Cortex of kidney (tissue), 1 donor: ENCODE measurements at regions not wholly inside any gene's neighbourhood (a gene's known extent, or its start where the extent isn't known, plus 50 kb on each side); places are given as distances from the start of the nearest gene placed in this dataset.
"Not testable (repeated sequence)": the region's sequence is repeated elsewhere in the genome, so short reads cannot be mapped to it uniquely, and the experiment has no call there.

Experiments used
- DNase-seq: peaks from one replicate; lab custom pipeline; 2025; lab: John Stamatoyannopoulos, UW

DNA sequence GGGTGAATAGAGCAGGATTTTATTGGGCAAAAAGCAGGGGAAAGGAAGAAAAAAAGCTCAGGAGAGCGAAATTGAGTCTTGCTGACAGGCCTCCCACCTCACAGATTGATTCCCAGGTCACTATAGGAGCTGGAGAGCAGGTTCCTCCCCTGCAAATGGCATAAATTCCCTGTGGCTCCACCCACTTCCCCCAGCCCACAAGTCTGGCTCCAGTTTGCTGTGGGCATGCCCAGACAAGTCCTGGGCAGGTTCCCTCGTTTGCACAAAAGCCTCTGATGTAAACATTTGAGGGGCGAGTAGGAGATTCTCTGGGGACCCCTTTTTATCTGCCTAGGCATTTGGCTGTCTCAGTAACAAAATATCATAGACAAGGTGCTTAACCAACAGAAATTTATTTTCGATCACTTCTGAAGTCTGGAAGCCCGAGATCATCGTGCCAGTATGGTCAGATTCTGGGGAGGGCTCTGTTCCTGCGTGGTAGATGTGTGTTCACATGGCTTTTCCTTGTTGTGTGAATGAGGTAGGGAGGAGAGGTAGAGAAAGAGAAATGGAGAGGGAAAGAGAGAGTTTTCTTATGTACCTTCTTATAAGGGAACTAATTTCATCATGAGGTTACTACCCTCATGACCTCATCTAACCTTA, 614.5 kb downstream of the MAT2B start:
- DNase-seq: no peak

- no peak for DNase-seq
Measured at GRCh38 chr5:164127527-164127926, 622.1 kb downstream of the MAT2B start.

- DNase-seq: no peak
Measured at GRCh38 chr5:164132358-164132757, 626.9 kb downstream of the MAT2B start.

GRCh38 chr5:164137095-164137494, 631.7 kb downstream of the MAT2B start:
- DNase-seq: no peak

DNA sequence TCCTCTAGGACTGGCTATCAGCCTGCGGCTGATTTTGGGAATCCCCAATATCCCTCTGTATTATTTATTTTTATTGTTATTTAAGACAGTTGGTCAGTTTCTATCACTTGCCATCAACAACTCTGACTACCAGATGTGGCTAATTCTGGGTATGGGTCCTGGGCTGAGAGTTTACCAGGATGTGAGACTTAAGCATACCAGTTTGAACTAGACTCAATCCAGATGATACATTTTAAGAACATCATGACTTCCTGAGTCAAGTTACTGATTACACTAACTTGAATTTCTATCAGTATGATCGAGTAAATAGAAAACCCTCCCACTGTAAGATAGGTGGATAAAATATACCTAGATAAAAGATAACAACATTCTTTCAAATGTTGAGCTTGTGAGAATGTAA, 634.0 kb downstream of the MAT2B start:
- no peak for DNase-seq

DNA sequence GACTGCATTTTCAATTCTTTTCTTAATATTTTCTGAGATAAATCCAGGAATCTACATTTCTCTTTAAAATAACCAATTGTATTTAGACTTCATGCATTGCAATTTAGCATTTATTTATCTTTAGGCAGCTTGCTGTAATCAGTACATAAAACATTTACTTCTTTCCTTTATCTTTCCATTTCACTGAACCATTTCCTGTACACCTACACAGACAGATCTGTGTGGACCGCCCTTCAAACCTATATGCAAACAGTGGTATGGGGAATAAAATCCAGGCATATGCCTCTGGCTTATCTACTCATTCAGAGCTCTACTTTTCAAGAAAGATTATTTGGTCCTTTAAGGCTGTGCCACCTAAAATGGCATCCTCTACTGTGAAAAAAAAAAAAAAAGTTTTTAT, 640.0 kb downstream of the MAT2B start:
- no peak for DNase-seq

DNA sequence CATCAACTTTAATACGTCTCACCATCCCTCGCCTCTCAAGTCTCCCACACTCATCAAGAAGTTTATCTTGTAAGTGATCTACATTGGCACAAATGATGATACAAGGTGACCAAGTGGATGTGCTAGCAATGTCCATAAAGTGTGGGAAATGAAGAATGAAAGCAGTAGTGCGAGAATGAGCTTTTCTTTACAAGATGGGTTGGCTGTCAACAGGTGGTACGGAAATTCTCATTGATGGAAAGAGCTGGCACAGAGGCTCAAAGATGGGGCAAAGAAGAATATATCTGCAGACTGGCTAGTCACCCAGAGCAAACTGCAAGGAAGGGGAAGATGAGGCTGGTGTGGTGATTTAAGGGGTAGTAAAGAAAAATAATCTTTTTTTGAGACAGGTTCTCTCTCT, 640.8 kb downstream of the MAT2B start:
- no peak for DNase-seq

- DNase-seq: no peak
Measured at GRCh38 chr5:164148292-164148691, 642.9 kb downstream of the MAT2B start.

DNA sequence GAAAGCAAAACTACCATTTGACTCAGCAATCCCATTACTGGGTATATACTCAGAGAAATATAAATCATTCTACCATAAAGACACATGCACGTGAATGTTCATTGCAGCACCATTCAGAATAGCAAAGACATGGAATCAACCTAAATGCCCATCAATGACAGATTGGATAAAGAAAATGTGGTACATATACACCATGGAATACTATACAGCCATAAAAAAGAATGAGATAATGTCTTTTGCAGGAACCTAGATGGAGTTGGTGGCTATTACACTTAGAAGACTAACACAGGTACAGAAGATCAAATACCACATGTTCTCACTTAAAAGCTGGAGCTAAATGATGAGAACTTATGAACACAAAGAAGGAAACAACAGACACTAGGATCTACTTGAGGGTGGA, 647.1 kb downstream of the MAT2B start:
- not testable (repeated sequence) for DNase-seq

DNA sequence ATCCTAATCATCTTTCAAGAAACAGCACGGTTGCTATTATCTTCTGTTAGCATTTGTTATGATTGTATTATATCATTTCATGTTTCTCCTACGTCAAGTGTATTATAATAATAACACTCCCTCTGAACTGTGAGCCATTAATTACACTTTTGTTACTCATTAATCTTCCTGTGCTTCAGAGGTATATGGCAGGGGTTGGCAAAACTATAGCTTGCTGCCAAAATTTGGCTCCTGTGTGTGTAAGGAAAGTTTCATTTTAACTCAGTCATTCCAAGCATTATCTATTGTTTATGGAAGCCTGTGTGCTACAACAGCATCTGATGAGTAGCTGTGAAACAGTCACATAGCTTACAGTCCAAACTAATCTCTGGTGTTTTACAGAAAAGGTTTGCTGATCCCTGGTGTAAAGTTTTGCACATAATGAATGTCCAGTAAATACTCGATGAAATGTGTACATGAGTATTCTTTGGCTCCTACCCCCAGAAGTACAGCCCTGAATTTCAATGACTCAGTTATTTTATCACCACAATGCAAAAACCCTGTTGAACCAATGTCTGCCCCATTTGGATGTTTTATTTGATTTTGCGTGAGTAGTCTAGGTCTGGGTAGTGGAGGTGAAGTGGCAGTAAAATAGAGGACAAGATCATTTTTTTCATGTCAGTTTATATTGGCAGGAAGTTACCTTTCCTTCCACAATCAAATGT, 648.2 kb downstream of the MAT2B start:
- no peak for DNase-seq

- DNase-seq: no peak
Measured at GRCh38 chr5:164170814-164171213, 665.4 kb downstream of the MAT2B start.

GRCh38 chr5:164175083-164175482, 669.7 kb downstream of the MAT2B start:
- DNase-seq: no peak

- no peak for DNase-seq
Measured at GRCh38 chr5:164179406-164179805, 674.0 kb downstream of the MAT2B start.

- no peak for DNase-seq
Measured at GRCh38 chr5:164181604-164182003, 676.2 kb downstream of the MAT2B start.

GRCh38 chr5:164184158-164184557, 678.7 kb downstream of the MAT2B start:
- no peak for DNase-seq

- no peak for DNase-seq
Measured at GRCh38 chr5:164185000-164185399, 679.6 kb downstream of the MAT2B start.

DNA sequence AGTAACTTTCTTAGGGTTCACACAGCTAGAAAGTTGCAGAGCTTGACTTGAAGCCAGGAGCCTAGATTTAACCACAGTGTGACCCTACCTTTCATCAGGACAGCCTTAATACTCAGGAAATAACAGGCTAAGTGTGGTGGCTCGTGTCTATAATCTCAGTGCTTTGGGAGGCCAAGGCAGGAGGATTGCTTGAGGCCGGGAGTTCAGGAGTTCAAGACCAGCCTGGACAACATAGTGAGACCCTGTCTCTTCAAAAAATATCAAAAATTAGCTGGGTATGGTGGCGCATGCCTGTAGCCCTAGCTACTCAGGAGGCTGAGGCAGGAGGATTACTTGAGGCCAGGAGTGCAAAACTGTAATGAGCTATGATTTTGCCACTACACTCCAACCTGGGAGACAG, 681.1 kb downstream of the MAT2B start:
- no peak for DNase-seq

DNA sequence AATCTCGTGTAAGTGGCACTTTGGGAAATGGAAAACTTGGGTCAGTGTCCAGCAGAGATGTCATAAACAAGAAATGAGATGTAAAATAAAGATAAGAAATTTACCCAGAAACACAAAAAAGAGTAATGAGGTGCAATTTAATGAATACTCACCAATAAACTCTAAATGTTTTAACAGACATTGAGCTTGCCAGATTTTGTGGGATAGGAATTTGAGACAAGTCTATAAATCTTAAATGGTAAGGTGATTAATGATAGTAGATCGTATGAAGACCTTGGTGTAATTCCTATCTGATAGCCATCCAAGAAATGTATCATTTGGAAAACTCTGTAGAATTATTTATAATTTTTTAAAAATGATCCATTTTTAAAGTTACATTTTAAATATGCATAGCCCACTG, 682.4 kb downstream of the MAT2B start:
- no peak for DNase-seq

DNA sequence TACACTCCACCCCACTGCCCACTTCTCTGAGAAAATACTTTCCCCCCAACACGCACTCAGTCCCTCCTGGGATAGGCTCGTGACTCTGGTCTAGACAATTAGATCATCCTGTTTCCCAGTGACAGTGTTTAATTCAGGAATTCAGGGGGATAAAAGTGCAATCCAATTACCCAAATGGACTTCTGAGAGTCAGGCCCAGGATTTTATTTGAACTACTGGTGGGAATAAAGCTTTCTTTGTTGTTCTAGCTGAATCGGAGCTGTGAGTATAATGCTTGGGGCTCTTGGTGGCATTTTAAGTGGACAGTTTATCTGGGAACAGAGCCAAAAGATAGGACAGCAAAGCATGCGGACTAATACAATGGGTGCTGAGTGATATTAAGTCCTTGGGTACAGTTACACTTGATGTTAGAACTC, 683.3 kb downstream of the MAT2B start:
- no peak for DNase-seq

GRCh38 chr5:164191240-164191639, 685.8 kb downstream of the MAT2B start:
- no peak for DNase-seq

GRCh38 chr5:164202338-164202737, 696.9 kb downstream of the MAT2B start:
- no peak for DNase-seq

DNA sequence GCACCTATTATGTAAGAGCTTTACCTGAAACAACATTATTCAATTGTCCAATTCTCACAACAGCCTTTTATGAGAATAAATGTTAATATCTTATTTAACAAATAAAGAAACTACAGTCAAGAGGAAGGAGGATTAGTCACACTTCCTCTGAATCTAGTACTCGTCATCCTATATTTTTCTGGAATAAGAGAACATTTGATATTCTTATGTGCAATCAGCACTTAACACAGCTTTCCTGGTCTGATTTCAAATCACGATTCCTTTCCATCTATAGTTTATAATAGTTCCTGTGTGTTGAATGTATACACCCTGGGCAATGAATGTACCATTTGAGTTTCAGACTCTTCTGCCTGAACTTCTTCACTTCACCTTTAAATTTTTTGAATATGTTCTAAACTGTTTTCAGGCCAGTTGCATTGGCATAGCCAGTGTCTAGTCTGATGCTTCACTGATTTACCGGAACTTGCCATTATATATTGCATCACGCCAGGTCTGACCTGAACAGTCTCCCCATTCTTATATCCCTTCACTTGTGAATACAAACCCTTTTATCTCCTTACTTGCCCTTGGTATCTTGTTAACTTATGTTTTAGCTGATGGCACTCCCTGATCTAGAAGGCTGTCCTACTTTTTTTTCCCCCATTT, 698.3 kb downstream of the MAT2B start:
- DNase-seq: no peak

DNA sequence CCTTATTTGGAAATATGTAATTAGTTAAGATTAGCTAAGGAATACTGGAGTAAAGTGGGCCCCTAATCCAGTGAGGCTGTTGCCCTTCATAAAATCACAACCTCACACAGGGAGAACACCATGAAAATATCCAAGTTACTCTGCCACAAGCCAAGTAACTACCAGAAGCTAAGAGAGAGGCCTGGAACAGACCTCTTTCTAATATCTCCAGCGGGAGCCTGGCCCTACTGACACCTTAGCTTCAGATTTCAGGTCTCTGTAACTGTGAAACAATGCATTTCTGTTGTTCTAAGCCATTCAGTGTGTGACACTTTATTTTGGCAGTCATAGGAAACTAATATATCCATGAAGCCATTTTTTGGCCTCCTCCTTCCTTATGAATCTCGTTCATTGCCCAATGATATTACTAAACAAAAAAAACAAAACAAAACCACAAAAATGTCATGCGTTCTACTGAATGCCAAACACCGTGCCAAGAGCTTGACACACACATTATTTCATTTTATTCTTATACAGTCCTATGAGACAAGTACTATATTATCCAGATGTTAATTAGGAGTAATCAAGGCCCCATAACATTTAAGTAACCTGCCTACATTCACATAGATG, 699.0 kb downstream of the MAT2B start:
- no peak for DNase-seq
